ENCODE measurements at regions not wholly inside any gene's neighbourhood (a gene's known extent, or its start where the extent isn't known, plus 50 kb on each side); places are given as distances from the start of the nearest gene placed in this dataset.
"Not testable (repeated sequence)": the region's sequence is repeated elsewhere in the genome, so short reads cannot be mapped to it uniquely, and the experiment has no call there.

DNA sequence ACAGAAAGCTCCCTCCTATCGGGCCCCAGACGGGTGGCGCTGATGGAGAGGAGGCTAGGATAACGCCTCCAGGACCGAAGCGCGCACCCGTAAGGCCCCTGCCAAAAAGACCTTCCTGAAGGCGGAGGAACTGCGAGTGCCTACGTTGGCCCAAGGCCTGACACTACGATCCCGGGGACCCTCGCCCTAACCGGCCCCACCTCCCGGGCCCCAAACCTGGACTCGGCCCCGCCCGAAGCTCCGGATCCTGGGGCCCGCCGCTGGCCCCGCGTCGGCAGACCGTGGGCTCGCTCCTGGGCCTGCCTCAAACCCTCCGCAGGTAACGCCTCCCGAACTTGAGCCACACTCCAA is 53.6 kb upstream of the ROPN1B start:
- TF ChIP-seq SP1 (CRISPR knock-in tag; conservative IDR thresholded peaks at IDR 0.05); ZNF671 (CRISPR knock-in tag; IDR thresholded peaks at IDR 0.05); ZBTB21 (CRISPR knock-in tag; IDR thresholded peaks at IDR 0.05; ENCODE audit: borderline replicate concordance); ZNF138 (CRISPR knock-in tag; conservative IDR thresholded peaks at IDR 0.05); TEAD1 (CRISPR knock-in tag; IDR thresholded peaks at IDR 0.05); KAT7 (CRISPR knock-in tag; IDR thresholded peaks at IDR 0.05; ENCODE audit: borderline replicate concordance); ZNF416 (CRISPR knock-in tag; IDR thresholded peaks at IDR 0.05); NR1H2 (CRISPR knock-in tag; IDR thresholded peaks at IDR 0.05); E2F1 (CRISPR knock-in tag; IDR thresholded peaks at IDR 0.05): not testable (repeated sequence)
- TF ChIP-seq, protein P1, sequence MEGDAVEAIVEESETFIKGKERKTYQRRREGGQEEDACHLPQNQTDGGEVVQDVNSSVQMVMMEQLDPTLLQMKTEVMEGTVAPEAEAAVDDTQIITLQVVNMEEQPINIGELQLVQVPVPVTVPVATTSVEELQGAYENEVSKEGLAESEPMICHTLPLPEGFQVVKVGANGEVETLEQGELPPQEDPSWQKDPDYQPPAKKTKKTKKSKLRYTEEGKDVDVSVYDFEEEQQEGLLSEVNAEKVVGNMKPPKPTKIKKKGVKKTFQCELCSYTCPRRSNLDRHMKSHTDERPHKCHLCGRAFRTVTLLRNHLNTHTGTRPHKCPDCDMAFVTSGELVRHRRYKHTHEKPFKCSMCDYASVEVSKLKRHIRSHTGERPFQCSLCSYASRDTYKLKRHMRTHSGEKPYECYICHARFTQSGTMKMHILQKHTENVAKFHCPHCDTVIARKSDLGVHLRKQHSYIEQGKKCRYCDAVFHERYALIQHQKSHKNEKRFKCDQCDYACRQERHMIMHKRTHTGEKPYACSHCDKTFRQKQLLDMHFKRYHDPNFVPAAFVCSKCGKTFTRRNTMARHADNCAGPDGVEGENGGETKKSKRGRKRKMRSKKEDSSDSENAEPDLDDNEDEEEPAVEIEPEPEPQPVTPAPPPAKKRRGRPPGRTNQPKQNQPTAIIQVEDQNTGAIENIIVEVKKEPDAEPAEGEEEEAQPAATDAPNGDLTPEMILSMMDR (IDR thresholded peaks at IDR 0.05): not testable (repeated sequence)
- TF ChIP-seq, protein P2, sequence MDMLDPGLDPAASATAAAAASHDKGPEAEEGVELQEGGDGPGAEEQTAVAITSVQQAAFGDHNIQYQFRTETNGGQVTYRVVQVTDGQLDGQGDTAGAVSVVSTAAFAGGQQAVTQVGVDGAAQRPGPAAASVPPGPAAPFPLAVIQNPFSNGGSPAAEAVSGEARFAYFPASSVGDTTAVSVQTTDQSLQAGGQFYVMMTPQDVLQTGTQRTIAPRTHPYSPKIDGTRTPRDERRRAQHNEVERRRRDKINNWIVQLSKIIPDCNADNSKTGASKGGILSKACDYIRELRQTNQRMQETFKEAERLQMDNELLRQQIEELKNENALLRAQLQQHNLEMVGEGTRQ (CRISPR knock-in tag; IDR thresholded peaks at IDR 0.05): not testable (repeated sequence)
- TF ChIP-seq, protein P3, sequence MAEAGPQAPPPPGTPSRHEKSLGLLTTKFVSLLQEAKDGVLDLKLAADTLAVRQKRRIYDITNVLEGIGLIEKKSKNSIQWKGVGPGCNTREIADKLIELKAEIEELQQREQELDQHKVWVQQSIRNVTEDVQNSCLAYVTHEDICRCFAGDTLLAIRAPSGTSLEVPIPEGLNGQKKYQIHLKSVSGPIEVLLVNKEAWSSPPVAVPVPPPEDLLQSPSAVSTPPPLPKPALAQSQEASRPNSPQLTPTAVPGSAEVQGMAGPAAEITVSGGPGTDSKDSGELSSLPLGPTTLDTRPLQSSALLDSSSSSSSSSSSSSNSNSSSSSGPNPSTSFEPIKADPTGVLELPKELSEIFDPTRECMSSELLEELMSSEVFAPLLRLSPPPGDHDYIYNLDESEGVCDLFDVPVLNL (CRISPR knock-in tag; IDR thresholded peaks at IDR 0.05; ENCODE audit: borderline replicate concordance, low read depth): not testable (repeated sequence)
- TF ChIP-seq, protein P4, sequence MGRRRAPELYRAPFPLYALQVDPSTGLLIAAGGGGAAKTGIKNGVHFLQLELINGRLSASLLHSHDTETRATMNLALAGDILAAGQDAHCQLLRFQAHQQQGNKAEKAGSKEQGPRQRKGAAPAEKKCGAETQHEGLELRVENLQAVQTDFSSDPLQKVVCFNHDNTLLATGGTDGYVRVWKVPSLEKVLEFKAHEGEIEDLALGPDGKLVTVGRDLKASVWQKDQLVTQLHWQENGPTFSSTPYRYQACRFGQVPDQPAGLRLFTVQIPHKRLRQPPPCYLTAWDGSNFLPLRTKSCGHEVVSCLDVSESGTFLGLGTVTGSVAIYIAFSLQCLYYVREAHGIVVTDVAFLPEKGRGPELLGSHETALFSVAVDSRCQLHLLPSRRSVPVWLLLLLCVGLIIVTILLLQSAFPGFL (CRISPR knock-in tag; IDR thresholded peaks at IDR 0.05; ENCODE audit: borderline replicate concordance): not testable (repeated sequence)
- TF ChIP-seq, protein P5, sequence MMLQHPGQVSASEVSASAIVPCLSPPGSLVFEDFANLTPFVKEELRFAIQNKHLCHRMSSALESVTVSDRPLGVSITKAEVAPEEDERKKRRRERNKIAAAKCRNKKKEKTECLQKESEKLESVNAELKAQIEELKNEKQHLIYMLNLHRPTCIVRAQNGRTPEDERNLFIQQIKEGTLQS (CRISPR knock-in tag; conservative IDR thresholded peaks at IDR 0.05): not testable (repeated sequence)
